ENCODE measurements at regions not wholly inside any gene's neighbourhood (a gene's known extent, or its start where the extent isn't known, plus 50 kb on each side); places are given as distances from the start of the nearest gene placed in this dataset.

DNA sequence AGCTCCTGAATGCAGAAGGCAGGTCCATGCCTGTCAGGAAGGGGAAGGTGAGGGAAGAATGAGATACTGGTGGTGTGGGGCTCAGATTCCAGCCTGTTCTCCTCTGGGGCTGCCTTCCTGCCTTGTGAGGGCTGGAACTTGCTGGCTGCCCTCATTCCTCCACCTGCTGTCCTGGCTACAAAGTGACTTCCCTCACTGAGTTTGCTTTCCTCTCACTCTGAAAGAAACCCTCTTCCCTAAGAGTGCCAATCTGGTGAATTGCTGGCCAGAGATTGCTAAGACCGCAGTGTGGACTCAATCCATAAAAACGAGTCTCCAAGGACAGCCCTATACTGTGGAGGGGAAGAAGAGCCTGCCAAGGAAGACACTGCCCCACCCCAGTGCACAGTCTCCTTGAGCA is 664.4 kb upstream of the HS6ST1 start:
- no peak for TF ChIP-seq EZH2 (IDR thresholded peaks at IDR 0.05; ENCODE audit: low read length, missing control alignments)
- TF ChIP-seq, protein P1, sequence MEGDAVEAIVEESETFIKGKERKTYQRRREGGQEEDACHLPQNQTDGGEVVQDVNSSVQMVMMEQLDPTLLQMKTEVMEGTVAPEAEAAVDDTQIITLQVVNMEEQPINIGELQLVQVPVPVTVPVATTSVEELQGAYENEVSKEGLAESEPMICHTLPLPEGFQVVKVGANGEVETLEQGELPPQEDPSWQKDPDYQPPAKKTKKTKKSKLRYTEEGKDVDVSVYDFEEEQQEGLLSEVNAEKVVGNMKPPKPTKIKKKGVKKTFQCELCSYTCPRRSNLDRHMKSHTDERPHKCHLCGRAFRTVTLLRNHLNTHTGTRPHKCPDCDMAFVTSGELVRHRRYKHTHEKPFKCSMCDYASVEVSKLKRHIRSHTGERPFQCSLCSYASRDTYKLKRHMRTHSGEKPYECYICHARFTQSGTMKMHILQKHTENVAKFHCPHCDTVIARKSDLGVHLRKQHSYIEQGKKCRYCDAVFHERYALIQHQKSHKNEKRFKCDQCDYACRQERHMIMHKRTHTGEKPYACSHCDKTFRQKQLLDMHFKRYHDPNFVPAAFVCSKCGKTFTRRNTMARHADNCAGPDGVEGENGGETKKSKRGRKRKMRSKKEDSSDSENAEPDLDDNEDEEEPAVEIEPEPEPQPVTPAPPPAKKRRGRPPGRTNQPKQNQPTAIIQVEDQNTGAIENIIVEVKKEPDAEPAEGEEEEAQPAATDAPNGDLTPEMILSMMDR (conservative IDR thresholded peaks at IDR 0.05 in 1 of 2, IDR thresholded peaks at IDR 0.05 in 1 of 2; ENCODE audit: low read depth in 1 of 2, low read length in 2 of 2): no peak
